Spinal cord (tissue), 9 donors: ENCODE measurements at regions not wholly inside any gene's neighbourhood (a gene's known extent, or its start where the extent isn't known, plus 50 kb on each side); places are given as distances from the start of the nearest gene placed in this dataset.

Source experiments
- DNase-seq, 6 donors: peaks; one replicate each; pipeline versions ENCODE4 v3.0.0 to v3.0.0-alpha.2; 2013 to 2015; ENCODE audit warnings: low spot score in 6 of 6, low read depth in 4 of 6
- H3K27ac ChIP-seq: one replicate; pipeline ENCODE4 v1.5.1; 2013; ENCODE audit warnings: low read depth, low read length, control low read depth
- H3K27me3 ChIP-seq: one replicate; pipeline ENCODE4 v1.6.1; 2013; ENCODE audit warnings: low read length; ENCODE audit not compliant: control insufficient read depth, insufficient read depth
- H3K36me3 ChIP-seq: one replicate; pipeline ENCODE4 v1.6.1; 2013; ENCODE audit warnings: low read length; ENCODE audit not compliant: control insufficient read depth, insufficient read depth
- H3K4me1 ChIP-seq: one replicate; pipeline ENCODE4 v1.6.1; 2013; ENCODE audit warnings: low read length; ENCODE audit not compliant: control insufficient read depth, insufficient read depth
- H3K4me3 ChIP-seq: one replicate; pipeline ENCODE4 v1.5.1; 2013; ENCODE audit warnings: low read depth, low read length, control low read depth
- H3K9me3 ChIP-seq: one replicate; pipeline ENCODE4 v1.6.1; 2013; ENCODE audit warnings: low read length; ENCODE audit not compliant: control insufficient read depth, insufficient read depth
- WGBS: methylation state at CpG from one replicate; pipeline ENCODE4 v1.1.5; 2013; ENCODE audit warnings: missing lambda C conversion rate; ENCODE audit not compliant: insufficient coverage; 5-methylcytosine and 5-hydroxymethylcytosine counted together
- donor health status: healthy.

DNA sequence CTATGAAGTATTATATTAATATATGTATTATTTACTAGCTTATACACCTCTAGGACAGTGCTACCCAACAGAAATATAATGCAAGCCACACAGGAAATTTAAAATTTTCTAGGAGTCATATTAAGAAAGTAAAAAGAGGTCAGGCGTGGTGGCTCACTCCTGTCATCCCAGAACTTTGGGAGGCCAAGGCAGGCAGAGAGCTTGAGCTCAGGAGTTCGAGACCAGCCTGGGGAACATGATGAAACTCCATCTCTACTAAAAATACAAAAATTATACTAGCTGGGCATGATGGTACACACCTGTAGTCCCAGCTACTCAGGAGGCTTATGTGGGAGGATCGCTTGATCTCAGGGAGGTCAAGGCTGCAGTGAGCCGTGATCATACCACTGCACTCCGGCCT, 237.6 kb upstream of the ZNF217 start:
- no peaks in the 10 kb centered on the region for H3K27me3 ChIP-seq

GRCh38 chr20:53829724-53830521, 236.3 kb upstream of the ZNF217 start:
- no peaks in the 10 kb centered on the region for H3K4me1 ChIP-seq
- DNase-seq = peak in 1 of 6 donors; percentile 62
- no peaks in the 10 kb centered on the region for H3K9me3 ChIP-seq
- H3K4me3 ChIP-seq = no peak overlapping the region
- WGBS = 69% methylated on average over 2 of the region's 5 CpGs
- H3K27ac ChIP-seq = peak overlapping the region; percentile 81
- no peaks in the 10 kb centered on the region for H3K36me3 ChIP-seq
- H3K27me3 ChIP-seq = no peaks in the 10 kb centered on the region

More for the DNA sequence above, 237.6 kb upstream of the ZNF217 start:
- no peak overlapping the region for H3K27ac ChIP-seq
- no CpG with 5 or more reads among the region's 5 CpGs for WGBS
- H3K36me3 ChIP-seq = no peaks in the 10 kb centered on the region
- no peaks in the 10 kb centered on the region for H3K9me3 ChIP-seq
- no peak for DNase-seq
- H3K4me3 ChIP-seq = no peak overlapping the region
- no peaks in the 10 kb centered on the region for H3K4me1 ChIP-seq

DNA sequence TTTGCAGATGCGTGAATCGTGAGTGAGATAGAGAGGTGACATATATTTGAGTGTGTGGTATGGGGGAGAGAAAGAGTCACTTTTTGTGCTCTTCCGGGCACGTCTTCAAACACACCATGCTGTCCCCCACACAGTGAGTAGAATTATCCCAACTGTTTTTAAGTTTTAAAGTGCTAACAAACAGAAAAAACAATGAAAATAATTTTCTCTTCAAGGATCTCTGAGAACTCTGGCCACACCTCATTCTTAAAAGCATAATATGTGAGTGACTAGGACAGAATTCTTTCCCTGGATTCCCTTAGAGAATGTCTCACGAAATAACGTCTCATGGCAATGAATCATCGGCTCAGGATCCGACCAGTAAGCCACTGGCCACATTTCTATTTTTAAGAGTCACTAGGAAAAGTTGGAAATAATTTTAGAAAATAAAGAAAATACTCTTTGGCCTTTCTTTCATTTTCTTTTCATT, 235.7 kb upstream of the ZNF217 start:
- WGBS = 40% methylated on average over 1 of the region's 8 CpGs
- Histone ChIP-seq H3K36me3 (no peaks in the 10 kb centered on the region), H3K9me3 (no peaks in the 10 kb centered on the region), H3K27me3 (no peaks in the 10 kb centered on the region), H3K4me1 (no peaks in the 10 kb centered on the region), H3K27ac (peak overlapping the region; percentile 81), H3K4me3 (peak overlapping the region; percentile 17)
- no peak for DNase-seq

- Histone ChIP-seq H3K4me1 (no peaks in the 10 kb centered on the region), H3K27ac (peak overlapping the region; percentile 81), H3K4me3 (peak overlapping the region; percentile 17), H3K27me3 (no peaks in the 10 kb centered on the region), H3K9me3 (no peaks in the 10 kb centered on the region), H3K36me3 (no peaks in the 10 kb centered on the region)
- no CpG with 5 or more reads among the region's 6 CpGs for WGBS
- peak in 3 of 6 donors; percentile 26 to 63 (median 55) for DNase-seq
Measured at GRCh38 chr20:53828682-53829254, 235.1 kb upstream of the ZNF217 start.

DNA sequence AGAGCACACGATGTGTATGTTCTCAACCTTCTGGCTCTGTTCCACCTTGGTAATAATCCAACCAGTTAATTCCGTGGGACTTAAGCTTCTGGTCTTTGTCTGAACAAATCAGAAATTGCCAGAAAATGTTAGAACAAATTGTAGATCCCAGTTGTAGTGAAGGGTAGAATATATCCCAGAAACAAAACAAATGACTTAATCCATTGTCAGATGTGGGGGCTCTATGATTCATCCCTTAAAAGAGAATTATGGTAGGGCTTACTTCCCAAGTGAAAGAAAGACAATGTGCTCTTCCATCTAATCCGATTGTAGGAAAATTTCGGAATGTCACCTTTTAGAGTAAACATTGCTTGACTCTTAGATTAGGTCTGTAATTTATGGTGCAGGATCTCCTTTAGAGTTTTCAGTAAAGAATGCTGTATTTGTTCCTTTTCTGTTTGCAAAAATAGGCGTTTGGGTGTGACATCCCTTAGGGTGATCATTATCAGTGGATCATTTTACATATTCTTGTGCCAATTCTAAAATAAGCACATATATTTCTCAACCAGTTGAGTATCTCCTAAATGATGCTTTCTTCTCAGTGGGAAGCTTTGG, 234.5 kb upstream of the ZNF217 start:
- H3K27ac ChIP-seq = peak overlapping the region; percentile 81
- no peaks in the 10 kb centered on the region for H3K27me3 ChIP-seq
- no peaks in the 10 kb centered on the region for H3K9me3 ChIP-seq
- DNase-seq = peak in 2 of 6 donors; percentile 27 to 69
- no peak overlapping the region for H3K4me3 ChIP-seq
- no peaks in the 10 kb centered on the region for H3K4me1 ChIP-seq
- 60% methylated on average over 1 of the region's 5 CpGs for WGBS
- no peaks in the 10 kb centered on the region for H3K36me3 ChIP-seq

DNA sequence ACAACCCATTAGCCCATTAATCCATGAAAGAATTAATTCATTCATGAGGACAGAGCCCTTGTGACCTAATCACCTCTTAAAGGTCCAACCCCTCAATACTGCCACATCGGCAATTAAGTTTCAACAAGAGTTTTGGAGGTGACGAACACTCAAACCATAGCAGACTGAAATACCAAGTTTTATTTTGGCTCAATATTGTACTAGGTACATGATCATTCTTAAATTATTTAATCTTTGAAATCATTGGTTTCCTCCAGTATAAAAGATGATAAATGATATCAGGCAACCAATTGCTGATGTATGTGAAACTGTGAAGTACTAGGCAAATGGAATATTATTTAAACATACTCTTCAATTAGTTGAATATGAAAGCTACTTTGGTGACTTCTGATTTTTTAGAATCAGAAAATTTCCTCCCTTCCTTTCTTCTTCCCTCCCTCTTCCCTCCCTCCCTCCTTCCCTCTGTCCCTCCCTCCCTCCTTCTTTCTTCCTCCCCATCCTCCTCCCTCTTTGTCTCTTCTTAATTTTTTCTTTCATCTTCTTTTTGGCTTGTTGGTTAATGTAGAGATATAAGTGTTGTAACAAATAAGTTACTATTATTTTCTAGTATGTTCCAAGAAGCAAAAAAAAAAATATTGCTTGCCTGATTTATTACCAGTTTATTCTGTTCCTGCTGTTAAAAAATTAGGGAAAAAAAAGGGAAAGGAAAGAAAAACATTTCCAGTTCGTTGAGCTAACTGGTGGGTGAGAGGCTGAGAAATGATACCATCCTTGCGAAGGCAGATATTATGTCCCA, 233.9 kb upstream of the ZNF217 start:
- 57% methylated on average over 2 of the region's 4 CpGs for WGBS
- no peaks in the 10 kb centered on the region for H3K36me3 ChIP-seq
- no peaks in the 10 kb centered on the region for H3K9me3 ChIP-seq
- H3K27me3 ChIP-seq = no peaks in the 10 kb centered on the region
- no peak overlapping the region for H3K4me3 ChIP-seq
- no peaks in the 10 kb centered on the region for H3K4me1 ChIP-seq
- peak overlapping the region; percentile 81 for H3K27ac ChIP-seq
- DNase-seq = no peak

- no peak overlapping the region for H3K27ac ChIP-seq
- H3K4me1 ChIP-seq = no peaks in the 10 kb centered on the region
- WGBS = 90% methylated on average over 4 of the region's 5 CpGs
- DNase-seq = no peak
- no peaks in the 10 kb centered on the region for H3K27me3 ChIP-seq
- H3K9me3 ChIP-seq = no peaks in the 10 kb centered on the region
- no peak overlapping the region for H3K4me3 ChIP-seq
- H3K36me3 ChIP-seq = no peaks in the 10 kb centered on the region
Measured at GRCh38 chr20:53826597-53827291, 233.1 kb upstream of the ZNF217 start.

- no peaks in the 10 kb centered on the region for H3K36me3 ChIP-seq
- no peaks in the 10 kb centered on the region for H3K9me3 ChIP-seq
- WGBS = 100% methylated on average over 1 of the region's 2 CpGs
- no peaks in the 10 kb centered on the region for H3K4me1 ChIP-seq
- no peak overlapping the region for H3K4me3 ChIP-seq
- H3K27ac ChIP-seq = no peak overlapping the region
- H3K27me3 ChIP-seq = no peaks in the 10 kb centered on the region
- DNase-seq = no peak
Measured at GRCh38 chr20:53826090-53826489, 232.5 kb upstream of the ZNF217 start.

DNA sequence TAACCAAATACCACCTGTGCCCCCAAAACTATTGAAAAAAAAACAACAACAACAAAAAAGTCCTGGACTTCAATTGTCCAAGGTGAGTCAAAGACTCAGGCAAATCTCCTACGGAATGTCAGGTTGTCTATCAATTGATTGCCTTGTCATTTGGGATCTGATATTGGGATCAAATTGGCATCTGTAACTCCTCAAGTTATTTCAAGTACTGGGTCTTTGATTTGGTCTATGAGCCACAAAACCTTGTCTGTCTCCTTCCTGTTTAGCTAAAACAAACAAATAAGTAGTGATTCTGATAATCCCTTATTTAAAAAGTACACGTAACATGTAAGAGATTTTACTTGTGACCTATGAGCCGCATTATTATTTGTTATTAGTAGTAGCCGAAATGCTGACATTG, 231.6 kb upstream of the ZNF217 start:
- no CpG with 5 or more reads among the region's 4 CpGs for WGBS
- no peaks in the 10 kb centered on the region for H3K36me3 ChIP-seq
- no peak for DNase-seq
- H3K4me3 ChIP-seq = no peak overlapping the region
- no peaks in the 10 kb centered on the region for H3K4me1 ChIP-seq
- H3K9me3 ChIP-seq = no peaks in the 10 kb centered on the region
- no peak overlapping the region for H3K27ac ChIP-seq
- no peaks in the 10 kb centered on the region for H3K27me3 ChIP-seq
